GM12891 (cell line): ENCODE measurements at regions not wholly inside any gene's neighbourhood (a gene's known extent, or its start where the extent isn't known, plus 50 kb on each side); places are given as distances from the start of the nearest gene placed in this dataset.

Experiments
- DNase-seq: peaks from one replicate; pipeline ENCODE4 v3.0.0; 2011; ENCODE audit warnings: low spot score; ENCODE audit not compliant: insufficient read length
- FAIRE-seq: peaks from 2 replicates; lab custom pipeline; 2011; peaks lifted over from hg19 to GRCh38; lab: Jason Lieb, UNC
- PAX5 ChIP-seq: IDR thresholded peaks from 2 replicates; pipeline ENCODE4 v1.6.1; 2011; ENCODE audit warnings: low read length, moderate library complexity, mild to moderate bottlenecking; ENCODE audit not compliant: insufficient read depth, severe bottlenecking
- POLR2A ChIP-seq: IDR thresholded peaks from 2 replicates; pipeline ENCODE4 v1.6.1; 2011; ENCODE audit warnings: low read depth, low read length, control low read depth
- POLR2AphosphoS5 ChIP-seq: IDR thresholded peaks from 2 replicates; pipeline ENCODE4 v1.6.1; 2011; ENCODE audit warnings: low read depth, low read length, control low read depth
- POU2F2 ChIP-seq: IDR thresholded peaks from 2 replicates; pipeline ENCODE4 v1.6.1; 2011; ENCODE audit warnings: low read depth, mild to moderate bottlenecking, control low read depth, low read length, moderate library complexity
- SPI1 ChIP-seq: IDR thresholded peaks from 2 replicates; pipeline ENCODE4 v1.6.1; 2011; ENCODE audit warnings: low read depth, low read length, control low read depth
- TAF1 ChIP-seq: IDR thresholded peaks from 2 replicates; pipeline ENCODE4 v1.6.1; 2011; ENCODE audit warnings: low read depth, low read length, control low read depth

DNA sequence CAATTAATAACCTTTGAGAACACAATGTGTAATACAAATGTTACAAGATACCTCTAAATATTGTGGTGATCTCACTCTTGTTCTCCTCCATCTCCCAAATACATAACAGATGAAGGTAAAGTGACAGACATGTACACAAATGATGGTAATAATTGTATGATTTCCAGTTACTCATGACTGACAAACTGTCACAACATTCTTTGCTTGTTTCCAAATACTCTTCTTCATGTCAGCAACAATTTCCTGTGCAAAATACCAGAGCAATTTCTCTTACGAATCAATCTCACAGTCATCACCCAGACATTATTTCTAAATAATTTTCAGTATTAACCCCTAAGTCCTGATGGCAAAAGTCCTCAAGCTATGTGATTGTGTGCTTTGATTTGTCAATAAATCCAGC lies 92.9 kb downstream of the RPS12 start:
- FAIRE-seq (no peak), DNase-seq (no peak)
- TF ChIP-seq POLR2A (no peak), POLR2AphosphoS5 (no peak)

DNA sequence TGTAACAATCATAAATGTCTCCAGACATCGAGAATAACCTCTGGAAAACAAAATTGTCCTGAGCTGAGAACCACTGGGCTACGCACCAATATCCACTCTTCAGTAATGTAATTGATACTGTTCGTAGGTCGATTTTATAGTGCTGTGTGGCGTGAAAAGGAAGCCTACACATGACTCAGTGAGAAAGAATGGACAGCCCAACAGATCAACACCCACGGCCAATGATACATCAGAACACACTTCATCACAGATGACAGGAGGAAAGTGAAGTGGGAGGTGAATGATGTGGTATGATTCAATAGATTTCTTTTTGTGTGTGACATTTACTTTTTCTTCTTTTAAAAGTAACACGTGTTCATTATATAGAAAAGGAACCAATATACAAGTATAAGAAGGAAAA lies 93.5 kb downstream of the RPS12 start:
- DNase-seq (no peak), FAIRE-seq (no peak)
- no peak for TF ChIP-seq TAF1
- TF ChIP-seq POLR2AphosphoS5: no peak

DNA sequence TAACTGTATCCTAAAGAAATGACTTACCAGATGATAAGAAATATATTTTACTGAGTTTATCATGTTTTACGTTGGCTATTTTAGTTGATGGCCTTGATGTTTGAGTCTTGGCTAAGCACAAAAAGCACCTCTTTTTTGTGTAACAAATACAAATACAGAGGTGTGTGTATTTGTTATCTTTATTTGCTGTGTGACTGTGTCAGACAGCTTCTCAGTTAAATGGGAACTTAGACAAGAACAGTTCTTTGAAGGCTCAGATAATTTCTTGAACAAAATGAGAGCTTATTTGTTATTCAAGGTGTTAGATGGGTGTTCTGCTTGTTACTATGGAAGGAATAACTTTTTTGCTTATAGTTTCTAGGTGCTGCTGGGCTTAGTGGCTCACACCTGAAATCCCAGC lies 95.4 kb downstream of the RPS12 start:
- FAIRE-seq: no peak
- no peak for DNase-seq
- TF ChIP-seq POU2F2 (no peak), POLR2AphosphoS5 (no peak), TAF1 (no peak), SPI1 (no peak), POLR2A (no peak), PAX5 (no peak)

DNA sequence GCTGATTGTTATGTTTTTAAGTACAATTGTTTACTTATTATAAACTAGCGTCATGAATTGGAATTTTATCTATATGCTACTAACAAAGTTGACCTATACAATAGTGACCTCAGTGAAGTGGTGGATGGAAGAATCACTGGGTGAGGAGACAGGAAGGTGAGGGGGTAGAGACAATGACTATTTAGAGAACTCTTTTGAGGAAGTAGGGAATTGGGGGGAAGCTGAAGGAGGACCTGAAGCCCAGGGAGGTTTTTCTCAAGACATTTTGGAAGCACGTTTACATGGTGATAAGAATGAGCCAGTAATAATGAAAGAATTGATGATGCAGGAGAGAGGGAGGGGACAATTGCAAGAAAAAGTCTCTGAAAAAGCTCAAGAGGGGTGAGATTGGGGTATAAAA lies 96.4 kb downstream of the RPS12 start:
- TF ChIP-seq SPI1: no peak
- TF ChIP-seq POLR2A: no peak
- TF ChIP-seq POLR2AphosphoS5: no peak
- TF ChIP-seq TAF1: no peak
- no peak for TF ChIP-seq PAX5
- TF ChIP-seq POU2F2: no peak
- no peak for DNase-seq
- no peak for FAIRE-seq

DNA sequence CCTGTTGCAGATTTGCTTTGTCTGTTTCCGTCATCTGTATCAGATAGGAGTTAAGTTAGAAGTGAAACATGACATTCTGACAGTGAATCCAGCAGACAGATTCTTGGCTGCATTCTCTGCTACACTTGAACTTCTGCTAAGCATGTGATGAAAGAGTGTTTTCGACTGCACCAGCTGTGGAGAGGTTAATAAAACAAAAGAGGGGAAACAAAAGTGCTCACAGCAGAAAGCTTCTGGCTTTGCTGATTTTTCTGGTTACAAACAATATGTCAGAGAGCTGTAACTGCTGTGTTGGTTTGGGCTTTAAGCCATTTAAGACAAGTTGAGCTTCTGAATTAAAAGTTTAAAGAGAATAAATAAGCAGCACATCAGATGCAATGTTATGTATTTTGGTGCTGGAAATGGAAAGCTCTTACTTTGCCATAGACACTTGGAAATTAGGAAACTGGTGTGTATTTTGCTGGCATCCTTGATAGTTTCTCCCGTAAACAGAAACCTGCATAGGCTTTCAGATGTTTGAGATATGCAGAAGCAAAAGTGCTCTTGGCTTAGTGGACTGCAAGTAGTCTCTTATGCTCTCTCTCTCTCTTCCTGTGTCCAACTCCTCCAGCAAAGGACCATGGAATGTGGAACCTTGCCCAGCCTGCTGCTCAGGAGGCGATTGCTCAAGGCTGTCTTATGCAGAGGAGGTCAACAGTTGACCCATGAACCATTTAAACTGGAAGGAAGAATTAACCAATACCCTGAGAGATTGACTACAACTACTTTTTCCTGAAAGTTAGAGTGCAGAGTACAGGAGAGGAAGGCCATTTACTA lies 104.9 kb downstream of the RPS12 start:
- DNase-seq (no peak), FAIRE-seq (no peak)
- no peak for TF ChIP-seq POU2F2
- no peak for TF ChIP-seq PAX5
- no peak for TF ChIP-seq TAF1
- no peak for TF ChIP-seq SPI1
- no peak for TF ChIP-seq POLR2AphosphoS5

DNA sequence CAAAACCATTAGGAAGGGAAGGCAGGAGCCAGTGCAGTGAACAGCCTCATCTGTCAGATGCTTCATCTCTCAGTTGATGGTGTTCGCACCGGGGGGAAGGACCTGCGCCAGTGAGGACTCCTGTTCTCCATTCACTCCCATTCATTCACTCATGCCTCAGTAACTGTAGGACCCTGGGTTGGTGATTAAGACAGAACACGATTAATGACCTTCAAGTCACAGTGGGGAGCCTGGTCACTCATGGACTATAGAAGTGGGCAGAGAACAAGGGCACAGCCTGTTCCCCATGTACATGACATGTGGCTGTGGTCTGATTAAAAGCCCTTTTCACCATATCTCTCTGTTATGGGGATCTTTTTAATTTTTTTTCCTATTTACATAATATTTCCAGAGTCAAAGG lies 113.3 kb downstream of the RPS12 start:
- TF ChIP-seq TAF1 (no peak), PAX5 (no peak), POU2F2 (no peak), SPI1 (no peak), POLR2AphosphoS5 (no peak), POLR2A (no peak)
- no peak for FAIRE-seq
- DNase-seq: no peak

DNA sequence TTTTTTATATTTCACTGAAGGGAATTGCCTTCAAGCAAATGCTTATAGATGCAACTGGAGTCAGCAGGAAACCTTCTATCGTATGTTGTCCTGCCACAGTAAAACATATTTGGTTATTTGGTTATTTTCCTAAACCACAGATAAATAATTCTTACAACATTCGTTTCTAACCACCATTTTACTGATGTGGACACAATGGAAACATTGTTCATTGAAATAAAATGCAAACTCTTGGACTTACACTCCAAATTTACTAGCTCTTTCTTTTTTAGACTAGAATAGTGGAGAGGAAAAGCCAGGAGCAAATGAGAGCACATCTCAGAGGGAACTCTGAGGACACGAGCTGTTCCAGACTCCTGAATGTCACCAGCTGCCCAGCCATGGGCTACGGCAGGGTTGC lies 114.8 kb downstream of the RPS12 start:
- FAIRE-seq: no peak
- TF ChIP-seq SPI1: no peak
- TF ChIP-seq POLR2AphosphoS5: no peak
- TF ChIP-seq POLR2A: no peak
- TF ChIP-seq POU2F2: no peak
- no peak for TF ChIP-seq TAF1
- TF ChIP-seq PAX5: no peak
- no peak for DNase-seq

DNA sequence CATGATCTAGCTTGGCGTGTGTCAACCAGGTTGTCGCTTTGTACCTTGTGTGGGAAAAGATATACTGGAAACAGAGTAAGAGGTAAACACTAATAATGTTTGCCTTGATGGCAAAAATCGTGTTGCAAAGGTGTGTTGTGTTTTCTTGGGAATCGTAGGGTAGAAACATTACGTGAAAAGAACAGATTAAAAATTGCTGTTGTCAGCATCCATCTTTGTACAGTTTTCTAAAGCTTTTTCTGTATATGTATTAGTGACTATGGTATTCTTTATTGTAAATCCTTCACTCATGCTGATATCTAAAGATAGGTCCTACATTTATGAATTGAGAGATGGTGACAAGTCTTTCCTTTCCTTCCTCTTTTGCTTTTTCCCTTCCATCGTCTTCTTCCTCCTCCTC lies 116.9 kb downstream of the RPS12 start:
- DNase-seq: no peak
- no peak for FAIRE-seq
- TF ChIP-seq POLR2AphosphoS5 (no peak), POLR2A (no peak), SPI1 (no peak)

DNA sequence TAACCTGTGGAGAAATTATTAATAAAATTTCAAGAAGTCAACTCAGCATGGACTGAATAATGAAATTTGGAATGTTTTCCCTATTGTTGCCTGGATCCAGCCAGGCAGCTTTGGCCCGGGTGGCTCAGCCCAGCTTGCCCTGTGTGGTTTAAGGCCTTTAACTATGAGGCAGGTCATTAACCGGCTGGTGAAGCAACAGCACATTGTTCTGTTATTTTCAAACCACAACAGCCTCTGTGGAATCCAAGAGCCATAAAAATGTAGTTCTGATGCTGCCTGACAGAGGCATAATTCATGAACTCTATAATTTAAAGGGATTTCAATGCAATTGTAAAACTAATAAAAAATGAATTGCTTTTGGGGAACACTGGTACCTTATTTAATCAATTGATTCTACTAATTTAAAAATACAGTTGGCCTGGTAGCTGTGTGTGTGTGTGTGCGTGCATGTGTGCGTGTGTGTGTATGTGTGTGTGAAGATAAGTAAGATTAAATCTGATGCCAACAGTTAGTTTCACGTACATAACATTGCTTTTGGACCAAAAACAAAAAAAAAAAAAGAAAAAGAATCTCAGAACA lies 117.7 kb downstream of the RPS12 start:
- no peak for TF ChIP-seq SPI1
- no peak for TF ChIP-seq PAX5
- no peak for TF ChIP-seq POLR2A
- TF ChIP-seq POU2F2: no peak
- no peak for TF ChIP-seq POLR2AphosphoS5
- no peak for TF ChIP-seq TAF1
- no peak for DNase-seq
- no peak for FAIRE-seq

DNA sequence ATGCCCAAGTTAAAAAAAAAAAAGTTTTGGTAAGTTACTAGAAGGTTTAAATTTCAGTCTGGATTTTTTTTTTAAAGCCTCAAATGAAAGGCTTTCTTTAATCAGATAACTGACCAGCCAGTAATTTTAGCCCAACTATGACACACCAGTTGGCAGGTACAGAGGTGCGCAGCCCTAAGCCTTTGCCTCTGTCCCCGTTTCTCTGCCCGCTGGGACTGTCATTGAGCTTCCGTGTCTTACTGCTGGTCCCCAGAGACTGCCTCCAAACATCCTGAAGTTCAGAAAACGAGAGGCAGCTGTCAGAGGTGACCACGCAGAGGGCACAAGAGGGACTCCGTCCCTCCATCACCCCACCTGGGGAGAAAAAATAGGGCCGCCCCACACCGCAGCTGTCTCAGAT lies 118.2 kb downstream of the RPS12 start:
- no peak for FAIRE-seq
- DNase-seq: no peak
- TF ChIP-seq SPI1 (no peak), PAX5 (no peak), POLR2AphosphoS5 (no peak)

DNA sequence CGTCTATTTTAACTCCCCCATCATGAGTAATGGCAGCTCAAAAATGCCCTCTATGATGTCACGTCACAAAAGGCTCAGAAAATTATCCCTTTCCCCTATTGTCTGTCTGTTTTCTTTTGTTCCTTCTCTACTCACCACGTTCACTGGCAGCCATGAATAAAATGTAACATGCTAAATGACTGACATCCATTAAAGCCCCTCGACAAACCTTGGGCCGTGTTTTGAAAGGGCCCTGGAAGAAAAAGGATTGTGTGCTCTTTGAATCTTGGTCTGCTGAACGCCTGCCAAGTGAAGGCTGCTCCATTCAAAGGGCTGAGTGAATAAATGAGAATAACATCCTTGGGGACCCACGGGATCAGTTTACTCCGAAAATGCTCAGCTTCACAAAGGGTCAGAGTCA lies 118.7 kb downstream of the RPS12 start:
- FAIRE-seq (no peak), DNase-seq (no peak)
- TF ChIP-seq POLR2AphosphoS5: no peak
- no peak for TF ChIP-seq POU2F2
- no peak for TF ChIP-seq POLR2A
- TF ChIP-seq TAF1: no peak
- no peak for TF ChIP-seq PAX5
- TF ChIP-seq SPI1: no peak

DNA sequence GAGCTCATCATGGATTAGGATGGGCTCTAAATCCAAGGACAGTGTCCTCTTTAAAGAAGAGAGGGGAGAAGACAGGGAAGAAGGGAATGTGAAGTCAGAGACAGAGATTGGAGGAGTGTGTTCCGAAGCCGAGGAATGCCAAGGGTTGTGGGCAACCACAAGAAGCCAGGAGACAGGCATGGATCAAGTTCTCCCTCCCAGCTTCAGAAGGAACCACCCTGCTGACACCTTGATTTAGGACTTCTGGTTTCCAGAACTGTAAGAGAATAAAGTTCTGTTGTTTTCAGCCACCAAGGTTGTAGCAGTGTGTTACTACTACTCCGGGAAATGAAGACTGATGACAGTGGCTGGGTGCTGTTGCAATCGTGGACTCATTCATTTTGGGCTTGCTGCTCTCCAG lies 120.1 kb downstream of the RPS12 start:
- DNase-seq (no peak), FAIRE-seq (no peak)
- TF ChIP-seq TAF1: no peak
